Endodermal cell (in vitro differentiated cells): ENCODE measurements at regions not wholly inside any gene's neighbourhood (a gene's known extent, or its start where the extent isn't known, plus 50 kb on each side); places are given as distances from the start of the nearest gene placed in this dataset.

ENCODE experiments used
- DNase-seq: peaks from one replicate; pipeline ENCODE4 v3.0.0-alpha.2; 2017
- H3K27ac ChIP-seq: 2 replicates; pipeline ENCODE4 v1.5.1; 2013; ENCODE audit warnings: mild to moderate bottlenecking, low read depth, low read length, moderate library complexity
- H3K27me3 ChIP-seq: 2 replicates; pipeline ENCODE4 v1.6.1; 2013; ENCODE audit warnings: mild to moderate bottlenecking, low read length, moderate library complexity; ENCODE audit not compliant: insufficient read depth, control insufficient read depth, poor library complexity, severe bottlenecking
- H3K36me3 ChIP-seq: 2 replicates; pipeline ENCODE4 v1.7.0; 2013; ENCODE audit warnings: mild to moderate bottlenecking, low read length, moderate library complexity; ENCODE audit not compliant: control insufficient read depth, insufficient read depth
- H3K4me1 ChIP-seq: one replicate; pipeline ENCODE4 v1.7.0; 2013; ENCODE audit warnings: low read length; ENCODE audit not compliant: control insufficient read depth, insufficient read depth
- H3K4me3 ChIP-seq: 2 replicates; pipeline ENCODE4 v1.5.1; 2013; ENCODE audit warnings: mild to moderate bottlenecking, low read length, moderate library complexity
- H3K9ac ChIP-seq: 2 replicates; pipeline ENCODE4 v1.6.1; 2013; ENCODE audit warnings: mild to moderate bottlenecking, low read length, moderate library complexity; ENCODE audit not compliant: poor library complexity, severe bottlenecking; ENCODE audit errors: extremely low read depth
- H3K9me3 ChIP-seq: 2 replicates; pipeline ENCODE4 v1.6.1; 2013; ENCODE audit warnings: mild to moderate bottlenecking, low read length, moderate library complexity; ENCODE audit not compliant: control insufficient read depth
- H3K27ac Mint-ChIP-seq: 2 replicates; pipeline ENCODE4 v1.8.0; 2020; ENCODE audit warnings: mixed read lengths
- H3K27me3 Mint-ChIP-seq: 2 replicates; pipeline ENCODE4 v1.8.0; 2021; ENCODE audit warnings: mild to moderate bottlenecking, mixed read lengths; ENCODE audit not compliant: insufficient read depth
- H3K36me3 Mint-ChIP-seq: 2 replicates; pipeline ENCODE4 v1.8.0; 2020; ENCODE audit warnings: low read depth, mixed read lengths
- H3K4me1 Mint-ChIP-seq: 2 replicates; pipeline ENCODE4 v1.8.0; 2020; ENCODE audit warnings: mixed read lengths
- H3K4me3 Mint-ChIP-seq: 2 replicates; pipeline ENCODE4 v1.8.0; 2020; ENCODE audit warnings: mild to moderate bottlenecking, moderate library complexity, mixed read lengths
- H3K9me3 Mint-ChIP-seq: 2 replicates; pipeline ENCODE4 v1.8.0; 2020; ENCODE audit warnings: mild to moderate bottlenecking, mixed read lengths
- CTCF ChIP-seq: fragments of 200-600 bp; sonication (generic); conservative IDR thresholded peaks from 2 replicates; pipeline ENCODE4 v1.5.0; 2021; ENCODE audit warnings: antibody characterized with exemption, mild to moderate bottlenecking
- WGBS, 2 experiments: methylation state at CpG; one replicate each; pipeline versions ENCODE4 v1.1.5 to v1.1.7; 2013; ENCODE audit warnings: missing lambda C conversion rate in 2 of 2, mixed read lengths in 1 of 2; ENCODE audit not compliant: insufficient coverage in 1 of 2, insufficient read length in 1 of 2; 5-methylcytosine and 5-hydroxymethylcytosine counted together

GRCh38 chr6:82025271-82025670 is 222.3 kb downstream of the IBTK start:
- Mint-ChIP-seq H3K4me3 (no peak overlapping the region), H3K27me3 (no peaks in the 10 kb centered on the region), H3K27ac (no peak overlapping the region), H3K36me3 (no peaks in the 10 kb centered on the region), H3K4me1 (no peaks in the 10 kb centered on the region), H3K9me3 (no peaks in the 10 kb centered on the region)
- 94% methylated on average over 1 of the region's 1 CpG; no CpG with 5 or more reads in 1 of the 2 experiments for WGBS, 2 experiments
- H3K27ac ChIP-seq, result no peak overlapping the region
- H3K27me3 ChIP-seq, result no peaks in the 10 kb centered on the region
- no peak overlapping the region for H3K4me3 ChIP-seq
- no peaks in the 10 kb centered on the region for H3K36me3 ChIP-seq
- H3K4me1 ChIP-seq, result no peaks in the 10 kb centered on the region
- no peak for DNase-seq
- H3K9me3 ChIP-seq, result no peaks in the 10 kb centered on the region
- no peak for TF ChIP-seq CTCF
- H3K9ac ChIP-seq, result no peak overlapping the region

- no peaks in the 10 kb centered on the region for H3K9me3 ChIP-seq
- H3K27me3 ChIP-seq, result no peaks in the 10 kb centered on the region
- no peak overlapping the region for H3K4me3 ChIP-seq
- Mint-ChIP-seq H3K27ac (no peak overlapping the region), H3K9me3 (no peaks in the 10 kb centered on the region), H3K4me1 (no peaks in the 10 kb centered on the region), H3K27me3 (no peaks in the 10 kb centered on the region), H3K4me3 (no peak overlapping the region), H3K36me3 (no peaks in the 10 kb centered on the region)
- no peaks in the 10 kb centered on the region for H3K36me3 ChIP-seq
- no peak for DNase-seq
- TF ChIP-seq CTCF, result no peak
- H3K4me1 ChIP-seq, result no peaks in the 10 kb centered on the region
- no peak overlapping the region for H3K27ac ChIP-seq
- 89 to 100% methylated on average over 1 to 2 of the region's 2 CpGs for WGBS, 2 experiments
- H3K9ac ChIP-seq, result no peak overlapping the region
Measured at GRCh38 chr6:82022614-82023129, 224.9 kb downstream of the IBTK start.

- no peaks in the 10 kb centered on the region for H3K36me3 Mint-ChIP-seq
- H3K4me1 ChIP-seq, result no peaks in the 10 kb centered on the region
- DNase-seq, result no peak
- no peak overlapping the region for H3K9ac ChIP-seq
- WGBS, 2 experiments, result 97% methylated on average over 3 of the region's 3 CpGs; no CpG with 5 or more reads in 1 of the 2 experiments
- no peak overlapping the region for H3K4me3 Mint-ChIP-seq
- no peaks in the 10 kb centered on the region for H3K9me3 ChIP-seq
- no peaks in the 10 kb centered on the region for H3K36me3 ChIP-seq
- no peak overlapping the region for H3K27ac ChIP-seq
- H3K27ac Mint-ChIP-seq, result no peak overlapping the region
- peaks cover 4% of the 10 kb centered on the region for H3K4me1 Mint-ChIP-seq
- H3K27me3 Mint-ChIP-seq, result no peaks in the 10 kb centered on the region
- no peak overlapping the region for H3K4me3 ChIP-seq
- H3K27me3 ChIP-seq, result no peaks in the 10 kb centered on the region
- H3K9me3 Mint-ChIP-seq, result no peaks in the 10 kb centered on the region
- no peak for TF ChIP-seq CTCF
Measured at GRCh38 chr6:82017773-82018172, 229.8 kb downstream of the IBTK start.
